ENCODE measurements at regions not wholly inside any gene's neighbourhood (a gene's known extent, or its start where the extent isn't known, plus 50 kb on each side); places are given as distances from the start of the nearest gene placed in this dataset.
"Not testable (repeated sequence)": the region's sequence is repeated elsewhere in the genome, so short reads cannot be mapped to it uniquely, and the experiment has no call there.

- Histone ChIP-seq H3K9me3 (ENCODE audit: low read depth) (no peaks in the 10 kb centered on the region), H3K4me3 (no peak overlapping the region), H3K4me1 (ENCODE audit: low read depth) (no peaks in the 10 kb centered on the region), H3K36me3 (no peaks in the 10 kb centered on the region), H3K27me3 (no peaks in the 10 kb centered on the region), H3K27ac (no peak overlapping the region)
- DNase-seq (ENCODE audit: low read depth in 1 of 2, low spot score in 1 of 2) = no peak
- TF ChIP-seq CTCF (IDR thresholded peaks at IDR 0.05; ENCODE audit: low read depth, low read length) = no peak
Measured at GRCh38 chr6:121711472-121711871, 276.0 kb downstream of the GJA1 start.

- no peaks in the 10 kb centered on the region for H3K4me1 ChIP-seq (ENCODE audit: low read depth)
Measured at GRCh38 chr6:121717686-121718085, 282.2 kb downstream of the GJA1 start.

GRCh38 chr6:121720867-121721266, 285.4 kb downstream of the GJA1 start:
- not testable (repeated sequence) for DNase-seq (ENCODE audit: low read depth in 1 of 2, low spot score in 1 of 2); H3K36me3 ChIP-seq; H3K4me1 ChIP-seq (ENCODE audit: low read depth); H3K27ac ChIP-seq; H3K27me3 ChIP-seq; H3K9me3 ChIP-seq (ENCODE audit: low read depth); H3K4me3 ChIP-seq

More at GRCh38 chr6:121717686-121718085, 282.2 kb downstream of the GJA1 start:
- H3K27ac ChIP-seq = no peak overlapping the region
- no peaks in the 10 kb centered on the region for H3K36me3 ChIP-seq
- no peaks in the 10 kb centered on the region for H3K27me3 ChIP-seq
- no peak for TF ChIP-seq CTCF (IDR thresholded peaks at IDR 0.05; ENCODE audit: low read depth, low read length)
- no peak for DNase-seq (ENCODE audit: low read depth in 1 of 2, low spot score in 1 of 2)
- H3K4me3 ChIP-seq = no peak overlapping the region
- H3K9me3 ChIP-seq (ENCODE audit: low read depth) = no peaks in the 10 kb centered on the region

- Histone ChIP-seq H3K4me1 (ENCODE audit: low read depth) (no peaks in the 10 kb centered on the region), H3K36me3 (no peaks in the 10 kb centered on the region), H3K27me3 (no peaks in the 10 kb centered on the region), H3K4me3 (no peak overlapping the region), H3K27ac (no peak overlapping the region), H3K9me3 (ENCODE audit: low read depth) (no peaks in the 10 kb centered on the region)
- DNase-seq (ENCODE audit: low read depth in 1 of 2, low spot score in 1 of 2) = no peak
- TF ChIP-seq CTCF (IDR thresholded peaks at IDR 0.05; ENCODE audit: low read depth, low read length) = no peak
Measured at GRCh38 chr6:121723623-121724022, 288.2 kb downstream of the GJA1 start.

- no peak for DNase-seq (ENCODE audit: low read depth in 1 of 2, low spot score in 1 of 2)
- Histone ChIP-seq H3K27ac (no peak overlapping the region), H3K4me1 (ENCODE audit: low read depth) (no peaks in the 10 kb centered on the region), H3K4me3 (no peak overlapping the region), H3K36me3 (no peaks in the 10 kb centered on the region), H3K27me3 (no peaks in the 10 kb centered on the region), H3K9me3 (ENCODE audit: low read depth) (no peaks in the 10 kb centered on the region)
- no peak for TF ChIP-seq CTCF (IDR thresholded peaks at IDR 0.05; ENCODE audit: low read depth, low read length)
Measured at GRCh38 chr6:121724576-121724975, 289.1 kb downstream of the GJA1 start.

GRCh38 chr6:121726596-121726995, 291.1 kb downstream of the GJA1 start:
- no peak for DNase-seq (ENCODE audit: low read depth in 1 of 2, low spot score in 1 of 2)
- H3K4me1 ChIP-seq (ENCODE audit: low read depth) = no peaks in the 10 kb centered on the region

More at GRCh38 chr6:121726596-121726995, 291.1 kb downstream of the GJA1 start:
- no peak overlapping the region for H3K27ac ChIP-seq
- H3K4me3 ChIP-seq = no peak overlapping the region
- no peak for TF ChIP-seq CTCF (IDR thresholded peaks at IDR 0.05; ENCODE audit: low read depth, low read length)
- H3K27me3 ChIP-seq = no peaks in the 10 kb centered on the region
- H3K9me3 ChIP-seq (ENCODE audit: low read depth) = no peaks in the 10 kb centered on the region
- H3K36me3 ChIP-seq = no peaks in the 10 kb centered on the region

Data from cardiac muscle cell (in vitro differentiated cells and primary cell).